NT2/D1 (cell line): ENCODE measurements at regions not wholly inside any gene's neighbourhood (a gene's known extent, or its start where the extent isn't known, plus 50 kb on each side); places are given as distances from the start of the nearest gene placed in this dataset.

Experiments used
- SUZ12 ChIP-seq: IDR thresholded peaks from 2 replicates; pipeline ENCODE4 v1.6.1; 2011; ENCODE audit not compliant: insufficient read length, insufficient read depth; ENCODE audit errors: extremely low read depth
- YY1 ChIP-seq: IDR thresholded peaks from 2 replicates; pipeline ENCODE4 v1.6.1; 2011; ENCODE audit not compliant: insufficient read length, insufficient read depth

- TF ChIP-seq YY1, result no peak
- TF ChIP-seq SUZ12, result no peak
Measured at GRCh38 chr1:69414574-69414973, 153.1 kb upstream of the LRRC7 start.
